H1 (cell line): ENCODE measurements at regions not wholly inside any gene's neighbourhood (a gene's known extent, or its start where the extent isn't known, plus 50 kb on each side); places are given as distances from the start of the nearest gene placed in this dataset.

ENCODE experiments used
- GTF2F1 ChIP-seq: IDR thresholded peaks from 2 replicates; pipeline ENCODE4 v1.6.1; 2012; ENCODE audit warnings: low read depth, low read length, improper control_type of control experiment, borderline replicate concordance
- POLR2AphosphoS5 ChIP-seq: IDR thresholded peaks from 2 replicates; pipeline ENCODE4 v1.6.1; 2011; ENCODE audit warnings: low read depth, low read length
- POU5F1 ChIP-seq: IDR thresholded peaks from 2 replicates; pipeline ENCODE4 v1.6.1; 2011; ENCODE audit warnings: low read depth, mild to moderate bottlenecking, low read length, moderate library complexity
- TEAD4 ChIP-seq: IDR thresholded peaks from 2 replicates; pipeline ENCODE4 v1.6.1; 2012; ENCODE audit warnings: low read depth, low read length, inconsistent platforms, mixed read lengths
- YY1 ChIP-seq: IDR thresholded peaks from 2 replicates; pipeline ENCODE4 v1.6.1; 2011; ENCODE audit warnings: low read depth, mild to moderate bottlenecking, low read length
- ZNF274 ChIP-seq: IDR thresholded peaks from 2 replicates; pipeline ENCODE4 v1.7.0; 2012; ENCODE audit warnings: low read length, borderline replicate concordance; ENCODE audit errors: extremely low read depth

GRCh38 chr5:44919560-44919959, 110.8 kb downstream of the MRPS30 start (continued):
- TF ChIP-seq TEAD4 (no peak), POU5F1 (no peak), GTF2F1 (no peak), ZNF274 (no peak), POLR2AphosphoS5 (no peak), YY1 (no peak)
